HUES6 (cell line): ENCODE measurements at regions not wholly inside any gene's neighbourhood (a gene's known extent, or its start where the extent isn't known, plus 50 kb on each side); places are given as distances from the start of the nearest gene placed in this dataset.
"Not testable (repeated sequence)": the region's sequence is repeated elsewhere in the genome, so short reads cannot be mapped to it uniquely, and the experiment has no call there.

Experiments used
- H3K27ac ChIP-seq: 2 replicates; pipeline ENCODE4 v1.7.0; 2013; ENCODE audit warnings: low read depth, mild to moderate bottlenecking, low read length, inconsistent platforms
- H3K27me3 ChIP-seq: 2 replicates; pipeline ENCODE4 v1.6.1; 2013; ENCODE audit warnings: low read length; ENCODE audit not compliant: control insufficient read depth, insufficient read depth
- H3K36me3 ChIP-seq: 2 replicates; pipeline ENCODE4 v1.6.1; 2013; ENCODE audit warnings: low read length; ENCODE audit not compliant: control insufficient read depth, insufficient read depth
- H3K4me1 ChIP-seq: 2 replicates; pipeline ENCODE4 v1.6.1; 2013; ENCODE audit warnings: low read length; ENCODE audit not compliant: control insufficient read depth, insufficient read depth
- H3K4me3 ChIP-seq: 2 replicates; pipeline ENCODE4 v1.5.1; 2013; ENCODE audit warnings: low read depth, low read length
- H3K9ac ChIP-seq: one replicate; pipeline ENCODE4 v1.6.1; 2013; ENCODE audit warnings: mild to moderate bottlenecking, low read length
- H3K9me3 ChIP-seq: 2 replicates; pipeline ENCODE4 v1.6.1; 2013; ENCODE audit warnings: low read depth, low read length; ENCODE audit not compliant: control insufficient read depth, insufficient read depth

- Histone ChIP-seq H3K36me3 (no peaks in the 10 kb centered on the region), H3K9ac (no peak overlapping the region), H3K9me3 (no peaks in the 10 kb centered on the region), H3K4me1 (peaks cover 9% of the 10 kb centered on the region), H3K27me3 (peaks cover 3% of the 10 kb centered on the region; the same call in 1 of the 2 replicates), H3K27ac (no peak overlapping the region), H3K4me3 (no peak overlapping the region)
These were observed 148.5 kb downstream of the TENT5C start for GRCh38 chr1:117754061-117754969.

GRCh38 chr1:117757668-117758067 is 151.8 kb downstream of the TENT5C start:
- H3K9ac ChIP-seq, result no peak overlapping the region
- no peak overlapping the region for H3K4me3 ChIP-seq
- no peaks in the 10 kb centered on the region for H3K9me3 ChIP-seq
- peaks cover 3% of the 10 kb centered on the region; the same call in 1 of the 2 replicates for H3K27me3 ChIP-seq
- H3K4me1 ChIP-seq, result peaks cover 10% of the 10 kb centered on the region
- H3K27ac ChIP-seq, result no peak overlapping the region
- H3K36me3 ChIP-seq, result no peaks in the 10 kb centered on the region

- no peaks in the 10 kb centered on the region for H3K9me3 ChIP-seq
- no peaks in the 10 kb centered on the region for H3K36me3 ChIP-seq
- no peak overlapping the region for H3K9ac ChIP-seq
- no peak overlapping the region for H3K27ac ChIP-seq
- H3K4me1 ChIP-seq, result peaks cover 10% of the 10 kb centered on the region
- H3K27me3 ChIP-seq, result peaks cover 3% of the 10 kb centered on the region; the same call in 1 of the 2 replicates
- H3K4me3 ChIP-seq, result peak overlapping the region; percentile 52
These were observed 152.8 kb downstream of the TENT5C start for GRCh38 chr1:117758444-117759316.

- Histone ChIP-seq H3K27me3 (peaks cover 3% of the 10 kb centered on the region; the same call in 1 of the 2 replicates), H3K27ac (no peak overlapping the region), H3K4me3 (no peak overlapping the region), H3K9ac (no peak overlapping the region), H3K9me3 (no peaks in the 10 kb centered on the region), H3K4me1 (peaks cover 10% of the 10 kb centered on the region), H3K36me3 (no peaks in the 10 kb centered on the region)
These were observed 153.7 kb downstream of the TENT5C start for GRCh38 chr1:117759535-117759934.

- H3K27me3 ChIP-seq, result peaks cover 3% of the 10 kb centered on the region; the same call in 1 of the 2 replicates
- no peaks in the 10 kb centered on the region for H3K9me3 ChIP-seq
- H3K4me1 ChIP-seq, result peaks cover 10% of the 10 kb centered on the region
- H3K9ac ChIP-seq, result no peak overlapping the region
- no peaks in the 10 kb centered on the region for H3K36me3 ChIP-seq
- H3K4me3 ChIP-seq, result no peak overlapping the region
- H3K27ac ChIP-seq, result no peak overlapping the region
These were observed 154.2 kb downstream of the TENT5C start for GRCh38 chr1:117760069-117760468.

- H3K27me3 ChIP-seq, result peaks cover 3% of the 10 kb centered on the region; the same call in 1 of the 2 replicates
- H3K4me3 ChIP-seq, result no peak overlapping the region
- no peak overlapping the region for H3K9ac ChIP-seq
- no peak overlapping the region for H3K27ac ChIP-seq
- no peaks in the 10 kb centered on the region for H3K9me3 ChIP-seq
- H3K4me1 ChIP-seq, result peaks cover 10% of the 10 kb centered on the region
- H3K36me3 ChIP-seq, result no peaks in the 10 kb centered on the region
These were observed 154.6 kb downstream of the TENT5C start for GRCh38 chr1:117760485-117760884.

- not testable (repeated sequence) for H3K9ac ChIP-seq, H3K4me1 ChIP-seq, H3K27me3 ChIP-seq, H3K36me3 ChIP-seq, H3K4me3 ChIP-seq, H3K27ac ChIP-seq
- peaks cover 23% of the 10 kb centered on the region for H3K9me3 ChIP-seq
These were observed 161.7 kb downstream of the GDAP2 start for GRCh38 chr1:117767756-117768155.

GRCh38 chr1:117770981-117771531 is 158.4 kb downstream of the GDAP2 start:
- H3K9me3 ChIP-seq, result peaks cover 23% of the 10 kb centered on the region
- H3K4me1 ChIP-seq, result no peaks in the 10 kb centered on the region
- H3K4me3 ChIP-seq, result no peak overlapping the region
- no peak overlapping the region for H3K9ac ChIP-seq
- no peak overlapping the region for H3K27ac ChIP-seq
- H3K36me3 ChIP-seq, result no peaks in the 10 kb centered on the region
- H3K27me3 ChIP-seq, result no peaks in the 10 kb centered on the region

GRCh38 chr1:117779364-117779763 is 150.1 kb downstream of the GDAP2 start:
- H3K4me1 ChIP-seq, result no peaks in the 10 kb centered on the region
- H3K27me3 ChIP-seq, result no peaks in the 10 kb centered on the region
- no peaks in the 10 kb centered on the region for H3K36me3 ChIP-seq
- no peaks in the 10 kb centered on the region for H3K9me3 ChIP-seq
- H3K27ac ChIP-seq, result no peak overlapping the region
- no peak overlapping the region for H3K9ac ChIP-seq
- no peak overlapping the region for H3K4me3 ChIP-seq

GRCh38 chr1:117780687-117781475 is 148.5 kb downstream of the GDAP2 start:
- no peaks in the 10 kb centered on the region for H3K4me1 ChIP-seq
- no peaks in the 10 kb centered on the region for H3K9me3 ChIP-seq
- no peak overlapping the region for H3K27ac ChIP-seq
- H3K27me3 ChIP-seq, result no peaks in the 10 kb centered on the region
- H3K9ac ChIP-seq, result no peak overlapping the region
- H3K4me3 ChIP-seq, result no peak overlapping the region
- H3K36me3 ChIP-seq, result no peaks in the 10 kb centered on the region
